HG03558 (cell line): ENCODE measurements at regions not wholly inside any gene's neighbourhood (a gene's known extent, or its start where the extent isn't known, plus 50 kb on each side); places are given as distances from the start of the nearest gene placed in this dataset.
A peak's percentile ranks its signal among the peaks of the same experiment; 100 is the strongest.
"Not testable (repeated sequence)": the region's sequence is repeated elsewhere in the genome, so short reads cannot be mapped to it uniquely, and the experiment has no call there.

ENCODE experiments used
- ATAC-seq: cut with Tn5 transposase; IDR thresholded peaks from one replicate; pipeline ENCODE4 v1.9.1; 2021; ENCODE audit warnings: moderate number of reproducible peaks; ENCODE audit not compliant: unreplicated experiment; ENCODE audit errors: extremely low read depth

DNA sequence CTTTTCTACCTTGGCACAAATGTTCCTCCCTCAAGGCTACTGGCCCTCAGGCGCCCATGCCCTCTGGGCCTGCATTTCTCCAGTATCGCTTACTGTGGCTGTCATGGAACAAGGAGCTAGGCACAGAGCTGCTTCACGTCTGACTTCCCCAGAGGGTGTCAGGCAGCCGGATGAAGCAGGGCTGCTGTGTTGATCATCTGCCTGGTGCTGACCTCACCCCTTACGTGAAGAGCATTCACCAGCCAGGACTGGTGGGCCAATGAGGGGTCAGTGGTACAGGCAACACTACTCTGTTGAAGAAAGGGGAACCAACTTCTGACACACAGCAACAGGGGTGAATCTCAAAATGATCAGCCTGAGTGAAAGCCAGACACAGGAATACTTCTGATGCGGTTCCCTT is 215.5 kb upstream of the GALNT2 start:
- no peak for ATAC-seq

DNA sequence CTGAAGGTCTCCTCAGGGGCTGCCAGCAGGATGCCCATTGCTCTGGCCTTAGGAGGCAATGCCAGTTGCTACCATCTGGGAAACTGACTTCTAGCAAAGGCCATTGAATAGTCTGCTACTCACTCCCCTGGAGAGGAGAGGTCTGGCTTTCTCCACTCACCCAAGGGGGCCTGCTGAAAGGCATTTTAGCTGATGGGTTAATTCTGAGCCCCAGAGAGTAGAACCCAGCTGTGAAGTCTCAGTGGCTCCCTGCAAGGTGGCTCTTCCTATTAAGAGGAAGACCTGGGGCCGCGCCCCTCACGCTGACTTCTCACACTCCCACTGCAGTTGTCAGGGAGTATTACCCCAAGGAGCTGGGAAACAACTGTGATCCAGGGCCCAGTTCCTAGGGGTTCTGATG is 213.3 kb upstream of the GALNT2 start:
- ATAC-seq: no peak

DNA sequence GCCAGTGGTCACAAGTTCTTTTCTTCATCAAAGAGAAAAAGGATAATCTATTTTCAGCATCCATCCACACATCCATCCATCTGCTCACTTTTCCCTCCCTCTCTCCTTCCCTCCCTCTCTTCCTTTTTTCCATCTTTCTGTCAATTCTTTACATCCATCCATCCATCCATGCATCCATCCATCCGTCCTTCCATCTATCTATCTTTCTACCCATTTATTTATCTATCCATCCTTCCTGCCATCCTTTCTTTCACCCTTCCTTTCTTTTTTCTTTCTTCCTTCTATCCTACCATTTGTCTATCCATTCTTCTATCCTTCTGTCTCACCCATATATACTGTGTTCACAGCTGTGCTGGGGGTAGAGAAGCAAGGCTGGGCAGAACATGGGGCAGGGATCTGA is 212.4 kb upstream of the GALNT2 start:
- no peak for ATAC-seq

DNA sequence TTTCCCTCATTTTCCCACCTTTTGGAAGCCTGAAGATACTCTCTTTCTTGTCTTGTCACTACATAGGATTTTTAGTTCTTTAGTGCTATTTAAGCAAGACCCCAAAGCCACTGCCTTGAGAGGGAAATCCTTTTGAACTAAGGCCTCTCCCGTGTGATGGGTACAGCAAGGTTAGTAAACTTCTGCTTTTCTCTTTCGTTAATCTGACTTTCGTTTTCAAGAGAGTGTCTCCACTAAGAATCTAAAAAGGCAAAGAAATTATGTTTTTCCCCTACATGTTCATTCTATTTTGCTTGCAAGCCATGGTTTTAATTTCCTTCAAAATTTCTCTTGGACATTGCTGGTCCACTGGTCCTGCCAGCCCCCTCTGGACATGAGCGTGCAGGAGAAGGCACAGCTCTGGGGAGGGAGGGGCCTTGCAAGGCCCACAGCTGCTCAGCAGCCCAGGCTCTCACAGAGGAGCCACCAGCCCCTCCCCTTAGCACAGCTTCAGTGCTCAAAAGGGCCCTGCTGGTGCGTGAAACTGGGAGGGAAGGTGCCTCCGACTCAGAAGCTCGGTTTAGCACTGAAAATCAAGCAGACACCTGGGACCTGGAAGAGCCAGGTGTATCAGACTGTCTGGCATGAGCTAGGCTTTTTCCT is 210.9 kb upstream of the GALNT2 start:
- peak; percentile 92 for ATAC-seq

DNA sequence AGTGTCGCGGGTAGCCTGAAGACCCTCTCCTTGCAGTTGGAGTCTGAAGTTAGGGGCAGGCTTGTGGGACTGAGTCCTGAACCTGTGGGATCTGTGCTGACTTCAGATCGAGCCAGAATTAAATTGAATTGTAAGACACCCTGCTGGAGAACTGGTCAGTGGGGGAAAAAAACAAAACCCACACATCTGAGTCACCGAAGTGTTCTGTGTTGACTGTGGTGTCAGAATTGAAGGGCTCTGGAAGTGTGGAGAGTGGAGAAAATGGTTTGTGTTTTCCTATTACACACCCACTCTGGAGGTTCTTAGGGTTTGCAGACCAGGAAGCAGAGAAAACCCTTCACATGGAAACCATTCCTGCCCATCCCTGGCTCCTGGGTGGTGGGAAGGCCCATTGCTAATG is 209.5 kb upstream of the GALNT2 start:
- ATAC-seq: no peak

DNA sequence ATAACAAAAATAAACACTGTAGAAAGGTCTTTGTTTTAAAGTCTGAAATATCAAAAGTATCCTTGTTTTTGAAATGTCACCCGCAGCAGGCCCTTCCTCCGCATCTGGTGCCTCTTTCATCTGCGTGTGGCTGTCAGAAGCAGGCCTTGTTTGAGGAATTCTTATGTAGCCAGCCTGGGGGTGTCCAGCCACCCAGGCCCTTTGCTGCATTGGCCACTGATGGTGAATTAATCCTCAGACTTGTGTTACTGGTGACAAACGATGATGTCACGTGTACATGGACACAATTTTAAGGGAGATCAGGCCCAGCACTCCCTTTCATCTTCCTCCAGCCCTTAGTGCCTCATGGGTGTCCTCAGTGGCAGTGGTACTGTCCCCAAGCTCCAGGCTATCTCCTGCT is 208.0 kb upstream of the GALNT2 start:
- no peak for ATAC-seq

DNA sequence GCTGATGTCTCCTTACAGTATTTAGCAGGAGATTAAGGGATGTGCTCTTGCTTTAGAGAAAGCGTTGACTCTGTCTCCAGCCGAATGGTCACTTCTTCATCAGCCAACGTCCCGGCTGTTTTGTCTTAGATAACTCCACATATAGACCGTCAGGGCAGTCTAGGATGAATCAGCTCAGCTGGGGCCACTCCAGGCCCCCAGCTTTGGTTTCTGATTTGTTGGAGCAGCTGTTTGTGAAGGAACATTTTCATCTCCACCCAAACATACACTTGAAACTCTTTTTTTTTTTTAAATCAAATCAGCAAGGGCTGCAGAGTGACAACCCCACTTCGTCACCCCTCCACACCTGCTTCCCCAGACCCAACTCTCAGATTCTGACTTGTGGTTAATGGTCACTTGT is 206.1 kb upstream of the GALNT2 start:
- no peak for ATAC-seq

DNA sequence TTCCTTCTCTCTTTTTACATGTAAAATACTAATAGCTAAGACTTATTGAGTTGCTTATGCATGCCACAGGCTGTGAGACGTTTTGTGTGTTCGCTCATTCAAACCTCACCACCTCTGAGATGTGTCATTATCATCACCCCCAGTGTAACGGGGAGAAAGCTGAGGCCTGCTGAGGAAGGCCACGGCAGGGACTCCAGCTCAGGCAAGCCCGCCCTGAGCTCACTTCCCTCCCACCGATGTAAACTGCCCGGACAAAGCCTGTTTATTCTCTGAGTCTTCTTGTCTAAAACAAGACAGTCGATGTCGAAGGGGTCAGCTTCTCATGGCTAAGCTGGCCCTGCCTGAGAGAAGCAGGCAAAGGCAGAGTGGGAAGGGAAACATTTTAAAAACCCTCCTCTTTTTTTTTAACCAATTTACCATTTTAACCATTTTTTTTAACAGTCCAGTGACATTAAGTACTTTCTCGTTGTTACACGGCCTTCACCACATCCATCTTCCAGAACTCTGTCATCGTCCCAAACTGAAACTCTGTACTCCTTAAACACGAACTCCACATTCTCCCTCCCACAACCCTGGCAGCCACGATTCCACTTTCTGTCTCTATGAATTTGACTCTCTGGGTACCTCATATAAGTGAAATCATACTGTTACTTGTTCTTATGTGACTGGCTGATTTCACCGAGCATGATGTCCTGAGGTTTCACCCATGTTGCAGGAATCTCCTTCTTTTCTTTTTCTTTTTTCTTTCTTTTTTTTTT is 204.8 kb upstream of the GALNT2 start:
- ATAC-seq: no peak

DNA sequence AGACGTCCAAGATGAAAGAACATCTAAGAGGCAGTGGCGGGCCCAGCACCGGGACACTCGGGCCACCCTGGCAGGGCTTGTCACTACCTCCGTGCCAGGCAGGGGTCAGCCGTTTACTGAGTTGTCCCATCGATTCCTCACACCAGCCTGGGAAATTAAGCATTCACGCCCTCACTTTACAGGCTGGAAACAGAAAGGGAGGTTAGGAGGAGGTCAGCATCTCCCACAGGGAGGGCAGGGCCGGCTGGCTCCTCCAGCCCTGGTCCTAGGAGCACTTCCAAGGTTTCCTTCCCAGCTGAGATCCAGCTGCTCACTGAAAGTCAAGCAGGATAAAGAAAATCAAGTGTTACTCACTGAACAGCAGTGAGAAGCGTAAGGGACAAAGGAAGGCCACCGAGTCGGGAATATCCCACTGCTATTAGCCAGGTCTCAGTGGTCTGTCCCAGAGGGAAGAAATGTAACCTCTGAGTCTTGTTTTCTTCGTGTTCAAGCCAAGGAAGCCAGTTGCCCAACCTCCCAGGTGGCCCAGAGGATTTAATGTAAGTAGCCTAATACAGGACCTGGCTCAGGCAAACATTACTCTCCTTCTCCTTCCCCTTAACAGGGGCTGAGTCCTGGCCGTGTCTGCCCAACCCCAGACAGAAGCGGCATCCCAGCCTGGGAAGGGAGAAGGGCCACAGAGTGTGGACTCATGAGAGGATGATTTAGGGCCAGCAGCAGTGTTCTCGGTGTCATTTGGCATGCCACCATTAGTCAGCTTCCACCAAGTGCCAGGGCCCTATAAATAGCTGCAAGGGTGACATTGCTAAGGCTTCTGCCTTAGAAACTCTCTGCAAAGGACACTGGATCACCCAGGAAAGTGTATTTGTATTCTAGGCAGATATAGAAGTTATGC is 203.1 kb upstream of the GALNT2 start:
- no peak for ATAC-seq

DNA sequence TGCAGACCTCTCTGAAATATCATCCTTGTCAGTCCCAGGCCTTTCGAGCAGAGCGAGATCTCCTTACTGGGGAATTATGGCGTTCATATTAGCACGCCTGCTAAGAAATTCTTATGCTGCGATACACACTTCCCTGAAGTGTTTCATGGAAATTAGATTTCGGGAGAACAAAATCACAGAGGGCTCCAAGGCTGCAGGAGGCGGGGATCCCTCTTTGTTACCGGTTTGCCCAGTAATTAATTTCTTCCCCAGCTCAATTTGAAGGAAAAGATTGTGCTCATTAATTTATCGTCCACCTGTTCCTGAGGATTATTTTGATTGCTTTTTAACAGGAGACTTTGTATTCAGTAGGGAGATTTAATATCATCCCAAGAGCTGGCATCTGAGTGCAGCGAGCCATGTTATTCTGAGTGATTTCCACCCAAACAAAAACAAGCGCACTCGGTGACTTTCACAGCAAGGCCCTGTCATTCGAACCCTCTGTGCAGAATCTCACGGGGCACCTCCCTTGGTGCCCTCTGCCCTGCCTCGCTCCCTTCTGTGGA is 202.3 kb upstream of the GALNT2 start:
- no peak for ATAC-seq

DNA sequence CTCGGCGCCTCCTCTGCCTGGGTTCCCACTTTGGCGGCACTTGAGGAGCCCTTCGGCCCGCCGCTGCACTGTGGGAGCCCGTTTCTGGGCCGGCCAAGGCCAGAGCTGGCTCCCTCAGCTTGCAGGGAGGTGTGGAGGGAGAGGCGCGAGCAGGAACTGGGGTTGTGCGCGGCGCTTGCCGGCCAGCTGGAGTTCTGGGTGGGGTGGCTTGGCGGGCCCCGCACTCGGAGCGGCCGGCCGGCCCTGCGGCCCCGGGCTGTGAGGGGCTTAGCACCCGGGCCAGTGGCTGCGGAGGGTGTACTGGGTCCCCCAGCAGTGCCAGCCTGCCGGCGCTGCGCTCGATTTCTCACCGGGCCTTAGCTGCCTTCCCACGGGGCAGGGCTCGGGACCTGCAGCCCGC is 201.7 kb upstream of the GALNT2 start:
- ATAC-seq: not testable (repeated sequence)

DNA sequence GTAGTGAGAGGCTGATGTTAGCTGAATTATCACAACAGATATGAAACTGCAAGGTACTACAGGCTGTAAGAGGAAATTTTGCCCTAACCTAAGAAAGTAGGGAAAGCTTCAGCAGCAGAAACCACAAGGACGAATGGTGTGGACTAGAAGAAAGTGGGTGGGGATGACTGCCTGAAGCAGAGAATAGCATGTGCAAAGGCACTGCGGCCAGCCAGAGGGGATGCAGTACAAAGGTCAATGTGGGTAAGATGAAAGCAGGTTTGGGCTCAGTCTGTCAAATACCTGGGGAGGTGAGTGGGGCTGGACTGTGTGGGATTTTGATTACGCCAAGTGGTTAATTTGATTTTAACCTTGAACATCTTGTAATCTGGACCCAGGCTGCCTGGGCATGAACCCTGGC is 199.3 kb upstream of the GALNT2 start:
- no peak for ATAC-seq

DNA sequence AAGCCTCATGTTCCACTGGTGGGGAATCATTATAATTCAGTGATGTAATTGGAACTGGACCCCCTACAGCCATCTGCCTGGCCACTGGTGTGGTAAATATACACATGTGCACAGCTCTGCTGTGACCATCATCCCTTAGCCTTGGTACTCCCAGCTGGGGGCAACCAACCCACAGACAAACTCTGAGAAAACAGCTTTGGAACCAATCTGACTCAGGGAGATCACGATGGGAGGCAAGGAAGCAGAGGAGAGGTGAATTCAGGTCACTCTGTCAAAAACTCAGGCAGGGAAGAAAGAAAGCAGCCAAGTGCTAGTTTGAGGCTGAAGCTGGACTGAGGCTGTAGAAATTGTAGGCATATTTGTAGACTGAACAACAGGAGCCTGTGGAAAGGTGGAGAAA is 197.8 kb upstream of the GALNT2 start:
- ATAC-seq: no peak

DNA sequence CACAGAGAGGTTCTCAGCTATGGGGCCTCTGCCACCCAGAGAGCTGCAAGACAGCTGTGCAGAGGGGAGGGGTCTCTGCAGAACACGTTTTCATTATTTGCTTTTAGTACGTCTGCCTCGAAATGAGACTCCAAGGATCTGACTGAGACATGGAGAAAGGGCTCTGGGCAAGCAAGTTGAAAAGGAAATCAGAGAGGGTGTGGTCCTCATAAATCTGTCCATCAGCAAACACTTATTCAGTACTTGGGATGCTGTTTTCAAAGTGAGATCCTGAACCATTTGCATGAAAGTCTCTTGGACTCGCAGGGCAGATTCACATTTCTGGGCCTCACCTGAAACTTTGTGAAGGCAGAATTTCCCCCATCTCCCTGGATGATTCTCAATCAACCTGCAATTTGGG is 197.4 kb upstream of the GALNT2 start:
- ATAC-seq: no peak

DNA sequence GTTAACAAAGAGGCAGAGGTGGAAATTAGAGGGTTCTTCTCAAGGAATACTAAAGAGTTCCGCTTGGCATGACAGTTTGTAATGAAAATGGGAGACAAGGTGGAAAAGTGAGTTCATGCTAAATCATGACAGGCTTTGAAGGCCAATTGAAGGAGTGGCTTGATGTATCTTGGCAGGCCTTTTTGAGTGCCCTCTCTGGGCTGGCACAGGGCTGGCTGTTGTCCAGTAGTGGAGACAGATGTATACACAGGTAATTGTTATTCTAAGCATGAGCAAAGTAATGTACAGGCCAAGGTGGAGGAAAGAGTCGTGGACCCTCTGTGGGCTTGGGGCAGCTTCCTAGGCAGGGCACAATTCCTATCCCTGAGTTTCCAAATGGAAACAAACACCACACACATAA is 196.7 kb upstream of the GALNT2 start:
- ATAC-seq: no peak

DNA sequence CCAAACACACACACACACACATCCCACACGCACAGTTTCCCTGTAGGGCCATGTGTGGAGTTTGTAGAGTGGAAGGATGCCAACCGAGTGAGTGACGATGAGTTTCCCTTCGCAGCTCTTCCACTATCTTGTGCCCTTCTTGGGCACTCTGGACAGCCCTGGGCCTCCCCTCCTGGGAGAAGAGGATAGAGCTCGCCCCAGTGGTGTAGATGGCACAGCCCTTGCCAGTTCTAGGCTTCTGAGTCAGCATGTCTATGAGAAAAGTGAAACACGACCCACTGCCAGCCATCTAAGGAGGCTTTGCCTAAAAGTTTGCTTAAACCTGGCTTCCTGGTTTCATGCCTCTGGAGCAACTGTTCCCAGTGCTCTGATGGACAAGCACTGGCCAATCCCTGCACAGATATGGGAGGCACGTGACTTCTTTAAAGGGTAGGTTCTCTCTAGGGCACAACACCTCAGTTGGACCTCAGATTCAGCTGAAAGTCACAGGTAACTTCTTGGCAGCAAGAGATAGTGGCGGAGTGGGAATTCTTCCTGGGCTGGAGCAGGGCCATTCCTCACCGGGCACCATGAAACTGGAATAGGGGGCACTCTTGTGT is 195.9 kb upstream of the GALNT2 start:
- ATAC-seq: no peak

DNA sequence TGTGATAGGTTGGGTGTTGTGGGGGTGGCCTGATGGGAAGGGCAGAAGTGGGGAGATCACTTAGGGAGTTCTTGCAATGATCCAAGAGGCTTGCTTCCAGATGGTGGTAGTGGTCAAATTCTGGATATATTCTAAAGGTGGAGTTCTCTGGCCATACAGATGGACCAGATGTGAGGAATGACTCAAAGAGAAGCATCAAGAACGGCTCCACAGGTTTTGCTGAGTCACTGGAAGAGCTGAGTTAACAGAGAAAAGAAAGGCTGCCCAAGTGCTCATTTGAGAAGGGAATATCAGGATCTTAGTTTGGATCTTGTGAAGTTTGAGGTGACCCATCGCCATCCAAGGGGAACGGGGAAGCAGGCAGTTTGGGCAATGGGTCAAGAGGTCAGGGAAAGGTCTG is 192.9 kb upstream of the GALNT2 start:
- no peak for ATAC-seq

DNA sequence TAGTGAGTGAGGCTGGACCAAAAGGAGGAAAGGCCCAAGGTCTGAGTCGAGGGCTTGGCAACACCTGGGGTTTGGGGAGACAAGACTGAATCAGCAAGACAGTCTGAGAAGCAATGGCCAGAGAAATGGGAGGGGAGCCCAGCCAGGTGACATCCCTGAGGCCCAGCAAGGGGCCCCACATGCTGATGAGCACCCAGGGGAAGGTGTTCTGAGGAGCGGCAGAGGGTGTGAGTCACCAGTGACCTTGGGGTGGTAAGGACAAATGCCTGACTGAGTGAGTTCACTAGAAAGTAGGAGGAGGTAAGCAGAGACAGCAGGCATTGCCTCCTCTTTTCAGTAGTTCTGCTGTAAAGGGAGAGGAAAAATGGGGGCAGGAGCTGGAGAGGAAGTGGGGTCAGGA is 192.4 kb upstream of the GALNT2 start:
- no peak for ATAC-seq

DNA sequence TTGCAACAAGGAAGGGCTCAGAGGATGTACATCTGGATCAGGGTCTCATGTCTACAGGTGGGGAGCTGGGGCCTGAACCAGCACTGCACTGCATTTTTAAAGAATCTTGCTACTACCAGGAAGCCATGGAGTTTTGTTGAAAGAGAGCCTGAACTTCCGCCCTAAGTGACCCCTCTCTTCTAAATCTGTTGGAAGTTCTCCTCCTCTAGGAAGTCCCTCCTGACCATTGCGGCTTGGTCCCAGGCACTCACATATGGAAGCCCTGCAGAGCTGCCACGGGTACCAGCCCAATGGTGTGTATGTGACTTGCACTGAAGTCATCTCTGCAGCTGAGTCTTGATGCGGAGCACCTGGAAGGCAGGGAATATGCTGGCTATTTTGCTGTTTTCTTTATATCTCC is 192.0 kb upstream of the GALNT2 start:
- ATAC-seq: no peak

DNA sequence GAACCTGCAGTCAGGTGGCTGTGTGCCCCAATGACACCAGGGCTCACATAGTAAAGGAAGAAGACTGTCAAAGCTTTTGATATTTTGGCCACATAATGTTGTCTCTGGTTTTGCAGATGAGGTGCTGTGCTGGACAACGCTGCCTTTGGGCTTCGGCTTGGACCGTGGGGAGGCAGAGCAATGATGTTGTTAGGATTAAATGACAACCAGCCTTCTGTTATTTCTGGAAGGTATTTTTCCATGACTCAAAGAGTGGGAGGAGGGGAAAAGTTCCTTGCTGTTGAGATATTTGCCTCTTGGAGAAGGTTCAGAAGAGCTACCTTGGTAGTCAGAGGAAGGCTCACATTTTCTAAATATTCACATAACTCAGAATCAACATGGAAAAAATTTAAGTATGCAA is 187.3 kb upstream of the GALNT2 start:
- ATAC-seq: no peak
